SU-DHL-6 (cell line): ENCODE measurements at regions not wholly inside any gene's neighbourhood (a gene's known extent, or its start where the extent isn't known, plus 50 kb on each side); places are given as distances from the start of the nearest gene placed in this dataset.

Experiments used
- EZH2phosphoT487 ChIP-seq: fragments of 200-600 bp; sonication (generic), shearing (Covaris generic); conservative IDR thresholded peaks from 2 replicates; pipeline ENCODE4 v1.6.1; 2018; ENCODE audit warnings: mild to moderate bottlenecking, antibody characterized with exemption, low read length, moderate library complexity, mixed read lengths
- TF ChIP-seq, protein P1 (sequence below): fragments of 200-600 bp; sonication (generic); IDR thresholded peaks from one replicate; pipeline ENCODE4 v1.5.1; 2017; ENCODE audit warnings: antibody characterized with exemption, mild to moderate bottlenecking, low read length, moderate library complexity; ENCODE audit not compliant: insufficient read depth, poor library complexity, severe bottlenecking

DNA sequence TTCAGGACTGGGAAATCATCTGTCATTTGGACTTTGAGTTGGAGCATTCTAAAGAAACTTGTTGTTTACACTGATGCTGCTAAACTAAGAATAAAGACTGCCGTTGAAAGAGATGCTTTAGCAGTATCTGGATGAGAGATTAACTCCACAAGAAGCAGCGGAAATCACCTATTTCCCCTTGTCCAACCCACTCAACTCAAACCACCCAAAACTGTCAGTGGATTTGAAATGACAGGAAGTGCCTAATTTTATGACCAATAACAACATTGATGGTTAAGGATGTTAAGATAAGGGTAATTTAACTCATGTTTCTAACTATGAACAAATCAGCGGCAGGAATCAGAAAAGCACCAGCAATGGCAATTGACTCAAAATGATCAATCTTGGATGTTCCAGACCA, 110.8 kb upstream of the NR2F2 start:
- TF ChIP-seq, protein P1, sequence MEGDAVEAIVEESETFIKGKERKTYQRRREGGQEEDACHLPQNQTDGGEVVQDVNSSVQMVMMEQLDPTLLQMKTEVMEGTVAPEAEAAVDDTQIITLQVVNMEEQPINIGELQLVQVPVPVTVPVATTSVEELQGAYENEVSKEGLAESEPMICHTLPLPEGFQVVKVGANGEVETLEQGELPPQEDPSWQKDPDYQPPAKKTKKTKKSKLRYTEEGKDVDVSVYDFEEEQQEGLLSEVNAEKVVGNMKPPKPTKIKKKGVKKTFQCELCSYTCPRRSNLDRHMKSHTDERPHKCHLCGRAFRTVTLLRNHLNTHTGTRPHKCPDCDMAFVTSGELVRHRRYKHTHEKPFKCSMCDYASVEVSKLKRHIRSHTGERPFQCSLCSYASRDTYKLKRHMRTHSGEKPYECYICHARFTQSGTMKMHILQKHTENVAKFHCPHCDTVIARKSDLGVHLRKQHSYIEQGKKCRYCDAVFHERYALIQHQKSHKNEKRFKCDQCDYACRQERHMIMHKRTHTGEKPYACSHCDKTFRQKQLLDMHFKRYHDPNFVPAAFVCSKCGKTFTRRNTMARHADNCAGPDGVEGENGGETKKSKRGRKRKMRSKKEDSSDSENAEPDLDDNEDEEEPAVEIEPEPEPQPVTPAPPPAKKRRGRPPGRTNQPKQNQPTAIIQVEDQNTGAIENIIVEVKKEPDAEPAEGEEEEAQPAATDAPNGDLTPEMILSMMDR: no peak
- TF ChIP-seq EZH2phosphoT487: no peak
